SU-DHL-6 (cell line): ENCODE measurements at regions not wholly inside any gene's neighbourhood (a gene's known extent, or its start where the extent isn't known, plus 50 kb on each side); places are given as distances from the start of the nearest gene placed in this dataset.

Experiments
- EZH2phosphoT487 ChIP-seq: fragments of 200-600 bp; sonication (generic), shearing (Covaris generic); conservative IDR thresholded peaks from 2 replicates; pipeline ENCODE4 v1.6.1; 2018; ENCODE audit warnings: mild to moderate bottlenecking, antibody characterized with exemption, low read length, moderate library complexity, mixed read lengths
- TF ChIP-seq, protein P1 (sequence below): fragments of 200-600 bp; sonication (generic); IDR thresholded peaks from one replicate; pipeline ENCODE4 v1.5.1; 2017; ENCODE audit warnings: antibody characterized with exemption, mild to moderate bottlenecking, low read length, moderate library complexity; ENCODE audit not compliant: insufficient read depth, poor library complexity, severe bottlenecking

DNA sequence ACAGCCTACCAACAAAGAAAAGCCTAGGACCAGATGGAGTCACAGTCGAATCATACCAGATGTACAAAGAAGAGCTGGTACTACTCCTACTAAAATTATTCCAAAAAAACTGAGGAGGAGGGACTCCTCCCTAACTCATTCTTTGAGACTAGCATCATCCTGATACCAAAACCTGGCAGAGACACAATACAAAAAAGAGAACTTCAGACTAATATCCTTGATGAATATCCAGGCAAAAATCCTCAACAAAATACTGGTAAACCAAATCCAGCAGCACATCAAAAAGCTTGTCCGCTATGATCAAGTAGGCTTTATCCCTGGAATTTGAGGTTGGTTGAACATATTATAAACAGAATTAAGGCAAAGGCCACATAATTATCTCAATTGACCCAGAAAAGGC, 900.4 kb upstream of the ARRDC3 start:
- TF ChIP-seq, protein P1, sequence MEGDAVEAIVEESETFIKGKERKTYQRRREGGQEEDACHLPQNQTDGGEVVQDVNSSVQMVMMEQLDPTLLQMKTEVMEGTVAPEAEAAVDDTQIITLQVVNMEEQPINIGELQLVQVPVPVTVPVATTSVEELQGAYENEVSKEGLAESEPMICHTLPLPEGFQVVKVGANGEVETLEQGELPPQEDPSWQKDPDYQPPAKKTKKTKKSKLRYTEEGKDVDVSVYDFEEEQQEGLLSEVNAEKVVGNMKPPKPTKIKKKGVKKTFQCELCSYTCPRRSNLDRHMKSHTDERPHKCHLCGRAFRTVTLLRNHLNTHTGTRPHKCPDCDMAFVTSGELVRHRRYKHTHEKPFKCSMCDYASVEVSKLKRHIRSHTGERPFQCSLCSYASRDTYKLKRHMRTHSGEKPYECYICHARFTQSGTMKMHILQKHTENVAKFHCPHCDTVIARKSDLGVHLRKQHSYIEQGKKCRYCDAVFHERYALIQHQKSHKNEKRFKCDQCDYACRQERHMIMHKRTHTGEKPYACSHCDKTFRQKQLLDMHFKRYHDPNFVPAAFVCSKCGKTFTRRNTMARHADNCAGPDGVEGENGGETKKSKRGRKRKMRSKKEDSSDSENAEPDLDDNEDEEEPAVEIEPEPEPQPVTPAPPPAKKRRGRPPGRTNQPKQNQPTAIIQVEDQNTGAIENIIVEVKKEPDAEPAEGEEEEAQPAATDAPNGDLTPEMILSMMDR: no peak
- TF ChIP-seq EZH2phosphoT487: no peak
